HFFc6 (cell line): ENCODE measurements at regions not wholly inside any gene's neighbourhood (a gene's known extent, or its start where the extent isn't known, plus 50 kb on each side); places are given as distances from the start of the nearest gene placed in this dataset.

Experiments
- DNase-seq: peaks from one replicate; pipeline ENCODE4 v3.0.0-alpha.2; 2018
- H3K27ac Mint-ChIP-seq: 2 replicates; pipeline ENCODE4 v1.8.0; 2020; ENCODE audit warnings: mild to moderate bottlenecking, mixed read lengths
- H3K27me3 Mint-ChIP-seq: 2 replicates; pipeline ENCODE4 v1.8.0; 2021; ENCODE audit warnings: mild to moderate bottlenecking, moderate library complexity, mixed read lengths; ENCODE audit not compliant: insufficient read depth
- H3K36me3 Mint-ChIP-seq: 2 replicates; pipeline ENCODE4 v1.8.0; 2021; ENCODE audit warnings: low read depth, mixed read lengths
- H3K4me1 Mint-ChIP-seq: 2 replicates; pipeline ENCODE4 v1.8.0; 2020; ENCODE audit warnings: low read depth, mixed read lengths
- H3K4me3 Mint-ChIP-seq: 2 replicates; pipeline ENCODE4 v1.8.0; 2020; ENCODE audit warnings: mild to moderate bottlenecking, moderate library complexity, mixed read lengths
- H3K9me3 Mint-ChIP-seq: 2 replicates; pipeline ENCODE4 v1.8.0; 2020; ENCODE audit warnings: mild to moderate bottlenecking, mixed read lengths
- CTCF ChIP-seq: fragments of 200-600 bp; sonication (generic); IDR thresholded peaks from 2 replicates; pipeline ENCODE4 v1.5.0; 2021; ENCODE audit warnings: antibody characterized with exemption, mild to moderate bottlenecking

GRCh38 chr6:40903456-40903855 lies 135.6 kb downstream of the UNC5CL start:
- Mint-ChIP-seq H3K27ac (no peak overlapping the region), H3K9me3 (no peaks in the 10 kb centered on the region)
- DNase-seq: no peak

GRCh38 chr6:40901322-40902055 lies 137.5 kb downstream of the UNC5CL start:
- DNase-seq: no peak
- TF ChIP-seq CTCF: no peak
- no peaks in the 10 kb centered on the region for H3K9me3 Mint-ChIP-seq
- peaks cover under 1% of the 10 kb centered on the region for H3K4me1 Mint-ChIP-seq
- H3K27me3 Mint-ChIP-seq: peaks cover 3% of the 10 kb centered on the region; the same call in 1 of the 2 replicates
- H3K36me3 Mint-ChIP-seq: 0 out of 2 replicates have a peak, but pooled peaks cover 5% of the 10 kb centered on the region
- H3K27ac Mint-ChIP-seq: no peak overlapping the region
- H3K4me3 Mint-ChIP-seq: no peak overlapping the region

More at GRCh38 chr6:40903456-40903855, 135.6 kb downstream of the UNC5CL start:
- 0 out of 2 replicates have a peak, but pooled peaks cover 5% of the 10 kb centered on the region for H3K36me3 Mint-ChIP-seq
- H3K4me3 Mint-ChIP-seq: no peak overlapping the region
- peaks cover 17% of the 10 kb centered on the region for H3K4me1 Mint-ChIP-seq
- 0 out of 2 replicates have a peak, but pooled peaks cover 3% of the 10 kb centered on the region for H3K27me3 Mint-ChIP-seq
- TF ChIP-seq CTCF: no peak

GRCh38 chr6:40900791-40901190 lies 138.2 kb downstream of the UNC5CL start:
- no peak overlapping the region for H3K4me3 Mint-ChIP-seq
- no peaks in the 10 kb centered on the region for H3K4me1 Mint-ChIP-seq
- 0 out of 2 replicates have a peak, but pooled peaks cover 5% of the 10 kb centered on the region for H3K36me3 Mint-ChIP-seq
- no peak overlapping the region for H3K27ac Mint-ChIP-seq
- H3K9me3 Mint-ChIP-seq: no peaks in the 10 kb centered on the region
- TF ChIP-seq CTCF: no peak
- peaks cover 3% of the 10 kb centered on the region; the same call in 1 of the 2 replicates for H3K27me3 Mint-ChIP-seq
- DNase-seq: no peak

- H3K4me1 Mint-ChIP-seq: peaks cover 6% of the 10 kb centered on the region; the same call in 1 of the 2 replicates
- no peak for DNase-seq
- peaks cover 5% of the 10 kb centered on the region for H3K27me3 Mint-ChIP-seq
- H3K36me3 Mint-ChIP-seq: no peaks in the 10 kb centered on the region
- TF ChIP-seq CTCF: no peak
- no peak overlapping the region for H3K4me3 Mint-ChIP-seq
- no peaks in the 10 kb centered on the region for H3K9me3 Mint-ChIP-seq
- no peak overlapping the region for H3K27ac Mint-ChIP-seq
Measured at GRCh38 chr6:40899684-40900155, 139.3 kb downstream of the UNC5CL start.

GRCh38 chr6:40898073-40898472 lies 140.9 kb downstream of the UNC5CL start:
- no peak for TF ChIP-seq CTCF
- H3K27me3 Mint-ChIP-seq: peaks cover 7% of the 10 kb centered on the region
- no peaks in the 10 kb centered on the region for H3K36me3 Mint-ChIP-seq
- H3K9me3 Mint-ChIP-seq: no peaks in the 10 kb centered on the region
- H3K4me1 Mint-ChIP-seq: peaks cover 6% of the 10 kb centered on the region; the same call in 1 of the 2 replicates
- H3K27ac Mint-ChIP-seq: no peak overlapping the region
- H3K4me3 Mint-ChIP-seq: no peak overlapping the region
- DNase-seq: no peak
